ENCODE measurements at regions not wholly inside any gene's neighbourhood (a gene's known extent, or its start where the extent isn't known, plus 50 kb on each side); places are given as distances from the start of the nearest gene placed in this dataset.

- TF ChIP-seq CTCF (IDR thresholded peaks at IDR 0.05) (no peak), POLR2A (IDR thresholded peaks at IDR 0.05) (no peak)
Measured at GRCh38 chr7:41391818-41392217, 311.1 kb downstream of the INHBA start.
